ENCODE measurements at regions not wholly inside any gene's neighbourhood (a gene's known extent, or its start where the extent isn't known, plus 50 kb on each side); places are given as distances from the start of the nearest gene placed in this dataset.

- intact Hi-C loops (cut with DNase I), result no loop called here
- TF ChIP-seq POLR2A (IDR thresholded peaks at IDR 0.05) (no peak), CTCF (IDR thresholded peaks at IDR 0.05) (no peak)
- Histone ChIP-seq H3K9me3 (no peaks in the 10 kb centered on the region), H3K36me3 (no peaks in the 10 kb centered on the region), H3K27me3 (no peaks in the 10 kb centered on the region), H3K4me3 (no peak overlapping the region), H3K4me1 (no peaks in the 10 kb centered on the region), H3K27ac (no peak overlapping the region)
- WGBS, 4 donors, result 41 to 60% (median 42%) methylated on average over 2 of the region's 2 CpGs
- ATAC-seq, result no peak
- no peak for DNase-seq
Observed at GRCh38 chr1:195715652-195716051, 892.6 kb downstream of the KCNT2 start.

GRCh38 chr1:195714248-195714647 is 894.0 kb downstream of the KCNT2 start:
- ATAC-seq (no peak), DNase-seq (no peak)
- WGBS, 4 donors, result 56 to 68% (median 63%) methylated on average over 1 of the region's 1 CpG
- H3K27ac ChIP-seq, result no peak overlapping the region
- no peaks in the 10 kb centered on the region for H3K27me3 ChIP-seq
- no peak for TF ChIP-seq POLR2A (IDR thresholded peaks at IDR 0.05)
- TF ChIP-seq CTCF (IDR thresholded peaks at IDR 0.05), result no peak
- no peaks in the 10 kb centered on the region for H3K36me3 ChIP-seq
- intact Hi-C loops (cut with DNase I), result no loop called here
- no peaks in the 10 kb centered on the region for H3K9me3 ChIP-seq
- no peaks in the 10 kb centered on the region for H3K4me1 ChIP-seq
- H3K4me3 ChIP-seq, result no peak overlapping the region

- Histone ChIP-seq H3K27ac (no peak overlapping the region), H3K36me3 (no peaks in the 10 kb centered on the region), H3K4me1 (no peaks in the 10 kb centered on the region), H3K27me3 (no peaks in the 10 kb centered on the region), H3K9me3 (no peaks in the 10 kb centered on the region), H3K4me3 (no peak overlapping the region)
- TF ChIP-seq POLR2A (IDR thresholded peaks at IDR 0.05), result no peak
- intact Hi-C loops (cut with DNase I), result no loop called here
- ATAC-seq (no peak), DNase-seq (no peak)
- WGBS, 4 donors, result 40 to 54% (median 45%) methylated on average over 3 of the region's 3 CpGs
Observed at GRCh38 chr1:195709821-195710220, 898.4 kb downstream of the KCNT2 start.

GRCh38 chr1:195704028-195704427 is 904.2 kb downstream of the KCNT2 start:
- WGBS, 4 donors, result 80 to 92% (median 86%) methylated on average over 2 of the region's 2 CpGs
- DNase-seq (no peak), ATAC-seq (no peak)
- Histone ChIP-seq H3K36me3 (no peaks in the 10 kb centered on the region), H3K9me3 (no peaks in the 10 kb centered on the region), H3K4me3 (no peak overlapping the region), H3K27me3 (no peaks in the 10 kb centered on the region), H3K4me1 (no peaks in the 10 kb centered on the region), H3K27ac (no peak overlapping the region)
- TF ChIP-seq POLR2A (IDR thresholded peaks at IDR 0.05), result no peak
- TF ChIP-seq CTCF (IDR thresholded peaks at IDR 0.05), result no peak
- intact Hi-C loops (cut with DNase I), result loop anchor here in 1 of 10 donors (2.0 kb wide), 1 partner anchor 23 kb away; no protein-coding TSS in a partner anchor

GRCh38 chr1:195701149-195701548 is 907.1 kb downstream of the KCNT2 start:
- no peaks in the 10 kb centered on the region for H3K4me1 ChIP-seq
- WGBS, 4 donors, result 67 to 74% (median 72%) methylated on average over 5 of the region's 5 CpGs
- no peaks in the 10 kb centered on the region for H3K36me3 ChIP-seq
- DNase-seq, result no peak
- intact Hi-C loops (cut with DNase I), result no loop called here
- no peak for ATAC-seq
- no peak overlapping the region for H3K4me3 ChIP-seq
- H3K27me3 ChIP-seq, result no peaks in the 10 kb centered on the region
- H3K9me3 ChIP-seq, result no peaks in the 10 kb centered on the region
- TF ChIP-seq POLR2A (IDR thresholded peaks at IDR 0.05), result no peak
- TF ChIP-seq CTCF (IDR thresholded peaks at IDR 0.05), result no peak
- H3K27ac ChIP-seq, result no peak overlapping the region

Data from heart left ventricle (tissue), 16 donors.